K562 (cell line): ENCODE measurements at regions not wholly inside any gene's neighbourhood (a gene's known extent, or its start where the extent isn't known, plus 50 kb on each side); places are given as distances from the start of the nearest gene placed in this dataset.

Experiments
- ATF3 ChIP-seq, 2 experiments: fragments of 450-650 bp in 1 of 2; sonication (generic) in 1 of 2; formaldehyde crosslinking in 1 of 2; IDR thresholded peaks in 1 of 2; conservative IDR thresholded peaks in 1 of 2; 2 replicates each; pipeline versions ENCODE4 v1.6.1 to v1.8.1; 2016 to 2023; ENCODE audit warnings: mild to moderate bottlenecking in 2 of 2, moderate library complexity in 2 of 2, inconsistent platforms in 1 of 2, missing genetic modification reagents in 1 of 2
- CTCF ChIP-seq, 3 experiments: IDR thresholded peaks in 2 of 3; conservative IDR thresholded peaks in 1 of 3; 2 replicates each; pipeline ENCODE4 v1.5.1; 2011 to 2012; ENCODE audit warnings: low read length in 3 of 3, mild to moderate bottlenecking in 3 of 3, control low read depth in 2 of 3, improper control_type of control experiment in 1 of 3, inconsistent platforms in 1 of 3, low read depth in 1 of 3, mixed read lengths in 1 of 3, moderate library complexity in 1 of 3; ENCODE audit not compliant: insufficient read depth in 2 of 3
- ESRRB ChIP-seq: fragments of 250-450 bp; sonication (Bioruptor Pico); IDR thresholded peaks from 2 replicates; pipeline ENCODE4 v1.5.0; 2020; ENCODE audit warnings: mild to moderate bottlenecking, moderate library complexity, borderline replicate concordance
- HNRNPL ChIP-seq: fragments of 200-400 bp; formaldehyde crosslinking; IDR thresholded peaks from 2 replicates; pipeline ENCODE4 v1.6.1; 2017; ENCODE audit warnings: low read depth, mild to moderate bottlenecking, low read length
- POLR2AphosphoS5 ChIP-seq: IDR thresholded peaks from 2 replicates; pipeline ENCODE4 v1.6.1; 2011; ENCODE audit warnings: mild to moderate bottlenecking, low read depth, low read length, moderate library complexity; ENCODE audit not compliant: control insufficient read depth, insufficient read depth
- TRIM28 ChIP-seq: fragments of 450-650 bp; IDR thresholded peaks from 2 replicates; pipeline ENCODE4 v1.6.1; 2017
- U2AF2 ChIP-seq: fragments of 200-400 bp; formaldehyde crosslinking; optimal IDR thresholded peaks from 2 replicates; pipeline ENCODE3; 2017; ENCODE audit warnings: low read depth, mild to moderate bottlenecking, low read length
- UBTF ChIP-seq, 2 experiments: IDR thresholded peaks; 2 replicates each; pipeline ENCODE4 v1.6.1; 2012; ENCODE audit warnings: improper control_type of control experiment in 2 of 2, low read depth in 2 of 2, low read length in 2 of 2, borderline replicate concordance in 1 of 2
- ZNF282 ChIP-seq: sonication (generic); formaldehyde crosslinking; IDR thresholded peaks from 2 replicates; pipeline ENCODE4 v1.8.1; 2023; ENCODE audit warnings: missing genetic modification reagents
- ZNF717 ChIP-seq: fragments of 250-450 bp; sonication (Bioruptor Pico); IDR thresholded peaks from 2 replicates; pipeline ENCODE4 v1.5.0; 2021

GRCh38 chr12:89947437-89948270 lies 239.0 kb upstream of the ATP2B1 start:
- no peak for TF ChIP-seq UBTF (IDR thresholded peaks at IDR 0.05; ENCODE audit: borderline replicate concordance in 1 of 2, low read depth in 2 of 2, low read length in 2 of 2)
- TF ChIP-seq TRIM28, result no peak
- TF ChIP-seq CTCF (IDR thresholded peaks at IDR 0.05 in 2 of 3, conservative IDR thresholded peaks at IDR 0.05 in 1 of 3; ENCODE audit: insufficient read depth in 2 of 3, low read depth in 1 of 3, low read length in 3 of 3), result no peak
- TF ChIP-seq U2AF2, result no peak
- TF ChIP-seq ATF3 (IDR thresholded peaks at IDR 0.05), result no peak
- no peak for TF ChIP-seq ATF3 (CRISPR knock-in tag; conservative IDR thresholded peaks at IDR 0.05)
- no peak for TF ChIP-seq ESRRB (CRISPR knock-in tag)
- no peak for TF ChIP-seq POLR2AphosphoS5
- no peak for TF ChIP-seq HNRNPL
- TF ChIP-seq ZNF282 (CRISPR knock-in tag), result no peak
- no peak for TF ChIP-seq ZNF717 (CRISPR knock-in tag)
